Upper lobe of left lung (tissue), 6 donors: ENCODE measurements at regions not wholly inside any gene's neighbourhood (a gene's known extent, or its start where the extent isn't known, plus 50 kb on each side); places are given as distances from the start of the nearest gene placed in this dataset.
"Not testable (repeated sequence)": the region's sequence is repeated elsewhere in the genome, so short reads cannot be mapped to it uniquely, and the experiment has no call there.

ENCODE experiments used
- ATAC-seq, 2 donors: fragments of 200-7000 bp; cut with Tn5 transposase; one replicate each; pipeline ENCODE4 v1.9.1; 2022; ENCODE audit warnings: mild to moderate bottlenecking in 2 of 2, moderate library complexity in 2 of 2; ENCODE audit not compliant: low FRiP score in 2 of 2
- DNase-seq, 2 donors: peaks; one replicate each; pipeline ENCODE4 v3.0.0-alpha.2; 2019 to 2020
- H3K27ac ChIP-seq, 4 donors: fragments of 200-600 bp; sonication (generic); one replicate each; pipeline ENCODE4 v1.5.1; 2016 to 2019
- H3K27me3 ChIP-seq, 4 donors: fragments of 200-600 bp; sonication (generic); one replicate each; pipeline ENCODE4 v1.5.1; 2017 to 2019
- H3K36me3 ChIP-seq, 4 donors: fragments of 200-600 bp; sonication (generic); one replicate each; pipeline ENCODE4 v1.5.1; 2016 to 2019
- H3K4me1 ChIP-seq, 4 donors: fragments of 200-600 bp; sonication (generic); one replicate each; pipeline ENCODE4 v1.5.1; 2018 to 2019
- H3K4me3 ChIP-seq, 4 donors: fragments of 200-600 bp; sonication (generic); one replicate each; pipeline ENCODE4 v1.5.1; 2017 to 2019; ENCODE audit warnings: mild to moderate bottlenecking in 2 of 4, moderate library complexity in 1 of 4
- H3K9me3 ChIP-seq, 4 donors: fragments of 200-600 bp; sonication (generic); one replicate each; pipeline ENCODE4 v1.5.1; 2018 to 2019
- CTCF ChIP-seq, 6 experiments: fragments of 450-650 bp in 4 of 6; fragments of 200-600 bp in 2 of 6; sonication (generic) in 2 of 6; IDR thresholded peaks; one replicate each; pipeline ENCODE4 v1.5.1; 2016 to 2019; ENCODE audit warnings: antibody characterized with exemption in 6 of 6
- EP300 ChIP-seq, 4 donors: sonication (generic); formaldehyde crosslinking; IDR thresholded peaks; one replicate each; pipeline ENCODE4 v1.5.1; 2017; ENCODE audit warnings: antibody characterized with exemption in 4 of 4, control low read depth in 2 of 4
- POLR2A ChIP-seq, 4 donors: fragments of 450-650 bp; IDR thresholded peaks; one replicate each; pipeline ENCODE4 v1.5.1; 2016 to 2017; ENCODE audit warnings: antibody characterized with exemption in 4 of 4, mild to moderate bottlenecking in 2 of 4
- POLR2AphosphoS5 ChIP-seq, 2 donors: sonication (generic); formaldehyde crosslinking; IDR thresholded peaks; one replicate each; pipeline ENCODE4 v1.5.1; 2017; ENCODE audit warnings: antibody characterized with exemption in 2 of 2
- WGBS, 2 donors: methylation state at CpG; one replicate each; pipeline ENCODE4 v1.1.5; 2017 to 2018; 5-methylcytosine and 5-hydroxymethylcytosine counted together
- donor health status: DM: no; HTN: no; CAD: no; lungs with moderate emphysema.
- donor health status: DM: no; HTN: yes; CAD: no; lungs with severe emphysema.

DNA sequence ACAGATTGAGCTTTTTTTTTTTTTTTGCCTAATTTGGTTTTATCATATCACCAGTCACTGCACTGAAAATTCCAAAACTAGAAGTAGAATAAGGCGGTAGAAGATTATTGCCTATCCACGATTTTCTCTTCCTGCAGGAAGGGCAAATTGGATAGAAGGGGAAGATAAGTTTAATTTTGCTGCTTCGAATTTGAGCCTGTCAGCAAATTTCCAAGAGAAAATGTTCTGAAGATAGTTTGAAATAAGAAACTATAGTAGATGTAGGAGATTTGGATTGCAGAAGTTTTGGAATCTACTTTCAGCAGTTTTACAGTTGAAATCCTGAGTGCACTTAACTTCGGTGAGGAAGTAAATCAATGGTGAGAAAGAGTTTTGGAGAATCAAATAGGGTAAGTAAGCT lies 164.9 kb downstream of the PTBP2 start:
- TF ChIP-seq CTCF (IDR thresholded peaks at IDR 0.05) (no peak), POLR2AphosphoS5 (IDR thresholded peaks at IDR 0.05) (no peak), EP300 (IDR thresholded peaks at IDR 0.05) (no peak), POLR2A (IDR thresholded peaks at IDR 0.05) (no peak)
- no peak overlapping the region for H3K4me3 ChIP-seq
- 84 to 85% methylated on average over 4 of the region's 4 CpGs for WGBS, 2 donors
- ATAC-seq = no peak
- no peak for DNase-seq
- no peak overlapping the region for H3K27ac ChIP-seq
- H3K9me3 ChIP-seq = peaks cover 0 to 4% (median 0%) of the 10 kb centered on the region in 4 donors
- H3K36me3 ChIP-seq = no peaks in the 10 kb centered on the region
- H3K27me3 ChIP-seq = no peaks in the 10 kb centered on the region
- H3K4me1 ChIP-seq = no peaks in the 10 kb centered on the region

DNA sequence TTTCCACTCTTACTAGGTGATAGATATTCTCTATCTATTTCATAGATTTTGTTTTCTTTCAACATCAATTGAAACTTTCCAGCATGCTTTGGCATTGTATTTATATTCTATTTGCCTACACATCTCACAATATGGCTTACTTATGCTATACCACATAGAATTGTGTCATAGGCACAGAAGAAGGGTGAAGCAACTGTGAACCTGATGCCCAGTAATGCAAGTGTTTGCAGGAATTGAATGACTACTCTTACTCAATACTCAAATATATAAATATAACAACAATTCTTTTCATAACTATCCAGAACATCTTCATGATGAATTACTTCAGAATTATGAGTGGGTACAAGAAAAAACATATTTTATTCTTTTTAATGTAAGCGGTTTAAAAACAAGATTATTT lies 165.9 kb downstream of the PTBP2 start:
- no peaks in the 10 kb centered on the region for H3K27me3 ChIP-seq
- WGBS, 2 donors = 92 to 95% methylated on average over 1 of the region's 1 CpG
- TF ChIP-seq EP300 (IDR thresholded peaks at IDR 0.05) (no peak), POLR2AphosphoS5 (IDR thresholded peaks at IDR 0.05) (no peak), CTCF (IDR thresholded peaks at IDR 0.05) (no peak), POLR2A (IDR thresholded peaks at IDR 0.05) (no peak)
- no peak for ATAC-seq
- no peaks in the 10 kb centered on the region for H3K4me1 ChIP-seq
- H3K4me3 ChIP-seq = no peak overlapping the region
- H3K36me3 ChIP-seq = no peaks in the 10 kb centered on the region
- H3K9me3 ChIP-seq = peaks cover 0 to 4% (median 0%) of the 10 kb centered on the region in 4 donors
- H3K27ac ChIP-seq = no peak overlapping the region
- no peak for DNase-seq

- no peaks in the 10 kb centered on the region for H3K4me1 ChIP-seq
- ATAC-seq (no peak), DNase-seq (no peak)
- H3K27me3 ChIP-seq = no peaks in the 10 kb centered on the region
- H3K27ac ChIP-seq = no peak overlapping the region
- TF ChIP-seq POLR2AphosphoS5 (IDR thresholded peaks at IDR 0.05) (no peak), POLR2A (IDR thresholded peaks at IDR 0.05) (no peak), EP300 (IDR thresholded peaks at IDR 0.05) (no peak), CTCF (IDR thresholded peaks at IDR 0.05) (no peak)
- H3K4me3 ChIP-seq = no peak overlapping the region
- H3K36me3 ChIP-seq = no peaks in the 10 kb centered on the region
- H3K9me3 ChIP-seq = peaks cover 3 to 12% (median 8%) of the 10 kb centered on the region in 4 donors
- 93 to 94% methylated on average over 10 of the region's 10 CpGs for WGBS, 2 donors
Measured at GRCh38 chr1:96901783-96902363, 180.3 kb downstream of the PTBP2 start.

- no peak for DNase-seq
- Histone ChIP-seq H3K4me3 (no peak overlapping the region), H3K9me3 (no peaks in the 10 kb centered on the region), H3K4me1 (no peaks in the 10 kb centered on the region), H3K27ac (no peak overlapping the region), H3K36me3 (no peaks in the 10 kb centered on the region), H3K27me3 (no peaks in the 10 kb centered on the region)
- no peak for ATAC-seq
- TF ChIP-seq POLR2AphosphoS5 (IDR thresholded peaks at IDR 0.05) (no peak), EP300 (IDR thresholded peaks at IDR 0.05) (no peak), POLR2A (IDR thresholded peaks at IDR 0.05) (no peak), CTCF (IDR thresholded peaks at IDR 0.05) (no peak)
- WGBS, 2 donors = 88 to 89% methylated on average over 5 of the region's 5 CpGs
Measured at GRCh38 chr1:96912248-96912647, 190.7 kb downstream of the PTBP2 start.

DNA sequence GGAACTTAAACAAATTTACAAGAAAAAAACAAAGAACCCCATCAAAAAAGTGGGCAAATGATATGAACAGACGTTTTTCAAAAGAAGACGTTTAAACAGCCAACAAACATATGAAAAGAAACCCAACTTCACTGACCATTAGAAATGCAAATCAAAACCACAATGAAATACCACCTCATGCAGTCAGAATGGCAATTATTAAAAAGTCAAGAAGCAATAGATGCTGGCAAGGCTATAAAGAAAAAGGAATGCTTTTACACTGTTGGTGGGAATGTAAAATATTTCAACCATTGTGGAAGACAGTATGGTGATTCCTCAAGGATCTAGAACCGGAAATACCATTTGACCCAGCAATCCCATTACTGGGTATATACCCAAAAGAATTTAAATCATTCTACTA lies 194.1 kb downstream of the PTBP2 start:
- not testable (repeated sequence) for H3K36me3 ChIP-seq, H3K27me3 ChIP-seq, H3K9me3 ChIP-seq, ATAC-seq, DNase-seq, H3K4me1 ChIP-seq, H3K4me3 ChIP-seq, H3K27ac ChIP-seq
- WGBS, 2 donors = 78 to 81% methylated on average over 3 of the region's 3 CpGs
